SK-N-SH (cell line): ENCODE measurements at regions not wholly inside any gene's neighbourhood (a gene's known extent, or its start where the extent isn't known, plus 50 kb on each side); places are given as distances from the start of the nearest gene placed in this dataset.

ENCODE experiments used
- CTCF ChIP-seq: fragments of 200-600 bp; sonication (generic); IDR thresholded peaks from 2 replicates; pipeline ENCODE4 v1.6.1; 2017; ENCODE audit warnings: antibody characterized with exemption, mild to moderate bottlenecking, moderate library complexity
- EZH2phosphoT487 ChIP-seq: fragments of 200-600 bp; sonication (generic); IDR thresholded peaks from 2 replicates; pipeline ENCODE4 v1.6.1; 2017; ENCODE audit warnings: low read depth, mixed run types, mild to moderate bottlenecking, antibody characterized with exemption, moderate library complexity, borderline replicate concordance
- FOXJ3 ChIP-seq: sonication (generic); formaldehyde crosslinking; IDR thresholded peaks from 2 replicates; pipeline ENCODE4 v1.5.1; 2020; ENCODE audit warnings: mild to moderate bottlenecking, missing genetic modification reagents
- REST ChIP-seq: IDR thresholded peaks from 2 replicates; pipeline ENCODE4 v1.6.1; 2012; ENCODE audit warnings: mild to moderate bottlenecking, low read depth, low read length, moderate library complexity
- RFX5 ChIP-seq: IDR thresholded peaks from 2 replicates; pipeline ENCODE4 v1.6.1; 2012; ENCODE audit warnings: mild to moderate bottlenecking, improper control_type of control experiment, low read length
- SIN3A ChIP-seq: IDR thresholded peaks from 2 replicates; pipeline ENCODE4 v1.6.1; 2012; ENCODE audit warnings: low read depth, mild to moderate bottlenecking, low read length, moderate library complexity, borderline replicate concordance
- USF2 ChIP-seq: fragments of 150-350 bp; IDR thresholded peaks from 2 replicates; pipeline ENCODE4 v1.6.1; 2017; ENCODE audit warnings: antibody characterized with exemption, low read length, low read depth, borderline replicate concordance

GRCh38 chr9:121596515-121596914, 54.9 kb upstream of the DAB2IP start:
- no peak for TF ChIP-seq CTCF
- no peak for TF ChIP-seq USF2
- TF ChIP-seq FOXJ3 (CRISPR knock-in tag) = no peak
- TF ChIP-seq REST = no peak
- TF ChIP-seq SIN3A = no peak
- TF ChIP-seq RFX5 = no peak
- no peak for TF ChIP-seq EZH2phosphoT487
